ENCODE measurements at regions not wholly inside any gene's neighbourhood (a gene's known extent, or its start where the extent isn't known, plus 50 kb on each side); places are given as distances from the start of the nearest gene placed in this dataset.

- Histone ChIP-seq H2AFZ (ENCODE audit: low read length) (no peak overlapping the region), H3K4me3 (ENCODE audit: low read depth, low read length, poor library complexity, severe bottlenecking) (no peak overlapping the region), H3K9me3 (ENCODE audit: low read length) (no peaks in the 10 kb centered on the region), H3K79me2 (ENCODE audit: insufficient read depth, low read length) (no peaks in the 10 kb centered on the region), H3K9me2 (ENCODE audit: low read depth, low read length) (no peaks in the 10 kb centered on the region), H3K36me3 (ENCODE audit: insufficient read depth, low read length) (no peaks in the 10 kb centered on the region), H3K4me2 (ENCODE audit: low read length) (no peak overlapping the region), H3K9ac (ENCODE audit: low read length) (no peak overlapping the region), H3F3A (ENCODE audit: insufficient read depth, low read length) (no peaks in the 10 kb centered on the region), H3K27me3 (ENCODE audit: insufficient read depth, low read length) (no peaks in the 10 kb centered on the region), H3K27ac (ENCODE audit: low read depth, low read length, poor library complexity, severe bottlenecking) (no peak overlapping the region), H3K4me1 (ENCODE audit: insufficient read depth, low read length, severe bottlenecking) (no peaks in the 10 kb centered on the region), H4K20me1 (ENCODE audit: insufficient read depth, low read length) (no peaks in the 10 kb centered on the region)
- TF ChIP-seq EZH2 (IDR thresholded peaks at IDR 0.05; ENCODE audit: borderline replicate concordance, low read length) = no peak
- TF ChIP-seq CTCF (IDR thresholded peaks at IDR 0.05; ENCODE audit: low read length) = no peak
Measured at GRCh38 chr7:131932271-131932670, 375.8 kb upstream of the PODXL start.

- TF ChIP-seq CTCF (IDR thresholded peaks at IDR 0.05; ENCODE audit: low read length) (no peak), EZH2 (IDR thresholded peaks at IDR 0.05; ENCODE audit: borderline replicate concordance, low read length) (no peak)
- Histone ChIP-seq H3K4me2 (ENCODE audit: low read length) (no peak overlapping the region), H4K20me1 (ENCODE audit: insufficient read depth, low read length) (no peaks in the 10 kb centered on the region), H3K27me3 (ENCODE audit: insufficient read depth, low read length) (no peaks in the 10 kb centered on the region), H3K9ac (ENCODE audit: low read length) (no peak overlapping the region), H3F3A (ENCODE audit: insufficient read depth, low read length) (no peaks in the 10 kb centered on the region), H3K27ac (ENCODE audit: low read depth, low read length, poor library complexity, severe bottlenecking) (no peak overlapping the region), H3K79me2 (ENCODE audit: insufficient read depth, low read length) (no peaks in the 10 kb centered on the region), H3K4me1 (ENCODE audit: insufficient read depth, low read length, severe bottlenecking) (no peaks in the 10 kb centered on the region), H2AFZ (ENCODE audit: low read length) (no peak overlapping the region), H3K9me3 (ENCODE audit: low read length) (no peaks in the 10 kb centered on the region), H3K36me3 (ENCODE audit: insufficient read depth, low read length) (no peaks in the 10 kb centered on the region), H3K4me3 (ENCODE audit: low read depth, low read length, poor library complexity, severe bottlenecking) (no peak overlapping the region), H3K9me2 (ENCODE audit: low read depth, low read length) (no peaks in the 10 kb centered on the region)
Measured at GRCh38 chr7:131931370-131931769, 374.9 kb upstream of the PODXL start.

- no peaks in the 10 kb centered on the region for H3K9me2 ChIP-seq (ENCODE audit: low read depth, low read length)
- no peak overlapping the region for H3K4me2 ChIP-seq (ENCODE audit: low read length)
- no peak overlapping the region for H3K9ac ChIP-seq (ENCODE audit: low read length)
- no peak overlapping the region for H3K4me3 ChIP-seq (ENCODE audit: low read depth, low read length, poor library complexity, severe bottlenecking)
- H3K27me3 ChIP-seq (ENCODE audit: insufficient read depth, low read length) = no peaks in the 10 kb centered on the region
- H3K79me2 ChIP-seq (ENCODE audit: insufficient read depth, low read length) = no peaks in the 10 kb centered on the region
- no peaks in the 10 kb centered on the region for H3F3A ChIP-seq (ENCODE audit: insufficient read depth, low read length)
- H2AFZ ChIP-seq (ENCODE audit: low read length) = no peak overlapping the region
- H4K20me1 ChIP-seq (ENCODE audit: insufficient read depth, low read length) = no peaks in the 10 kb centered on the region
- H3K36me3 ChIP-seq (ENCODE audit: insufficient read depth, low read length) = no peaks in the 10 kb centered on the region
- H3K4me1 ChIP-seq (ENCODE audit: insufficient read depth, low read length, severe bottlenecking) = no peaks in the 10 kb centered on the region
- no peak for TF ChIP-seq EZH2 (IDR thresholded peaks at IDR 0.05; ENCODE audit: borderline replicate concordance, low read length)
- TF ChIP-seq CTCF (IDR thresholded peaks at IDR 0.05; ENCODE audit: low read length) = no peak
- H3K27ac ChIP-seq (ENCODE audit: low read depth, low read length, poor library complexity, severe bottlenecking) = no peak overlapping the region
- H3K9me3 ChIP-seq (ENCODE audit: low read length) = no peaks in the 10 kb centered on the region
Measured at GRCh38 chr7:131929632-131930031, 373.2 kb upstream of the PODXL start.
